ENCODE measurements at regions not wholly inside any gene's neighbourhood (a gene's known extent, or its start where the extent isn't known, plus 50 kb on each side); places are given as distances from the start of the nearest gene placed in this dataset.
"Not testable (repeated sequence)": the region's sequence is repeated elsewhere in the genome, so short reads cannot be mapped to it uniquely, and the experiment has no call there.

GRCh38 chr18:65607161-65607560, 143.7 kb upstream of the CDH7 start:
- no peak for DNase-seq (ENCODE audit: low spot score)
- POLR2A ChIA-PET: no interaction called here

GRCh38 chr18:65606551-65607130, 144.2 kb upstream of the CDH7 start:
- H3K27ac Mint-ChIP-seq: no peak overlapping the region
- no peak for ATAC-seq

More at GRCh38 chr18:65607161-65607560, 143.7 kb upstream of the CDH7 start:
- H3K27ac Mint-ChIP-seq: no peak overlapping the region
- H3K9me3 Mint-ChIP-seq: peaks cover 4% of the 10 kb centered on the region
- ATAC-seq: no peak
- TF ChIP-seq MXD4 (CRISPR knock-in tag; IDR thresholded peaks at IDR 0.05; ENCODE audit: borderline replicate concordance) (no peak), TEAD1 (CRISPR knock-in tag; IDR thresholded peaks at IDR 0.05) (no peak)
- CTCF ChIA-PET: no interaction called here
- peaks cover 65% of the 10 kb centered on the region for H3K27me3 Mint-ChIP-seq (ENCODE audit: low read depth)
- peaks cover 2% of the 10 kb centered on the region for H3K36me3 Mint-ChIP-seq
- no peak overlapping the region for H3K4me3 Mint-ChIP-seq
- H3K4me1 Mint-ChIP-seq: peaks cover 24% of the 10 kb centered on the region

GRCh38 chr18:65605352-65605751, 145.5 kb upstream of the CDH7 start:
- H3K4me1 Mint-ChIP-seq; DNase-seq (ENCODE audit: low spot score); H3K36me3 Mint-ChIP-seq; ATAC-seq; CTCF ChIA-PET; H3K27ac Mint-ChIP-seq; H3K9me3 Mint-ChIP-seq; POLR2A ChIA-PET; H3K4me3 Mint-ChIP-seq: not testable (repeated sequence)
- peaks cover 47% of the 10 kb centered on the region for H3K27me3 Mint-ChIP-seq (ENCODE audit: low read depth)

More at GRCh38 chr18:65606551-65607130, 144.2 kb upstream of the CDH7 start:
- H3K36me3 Mint-ChIP-seq: peaks cover 2% of the 10 kb centered on the region
- H3K27me3 Mint-ChIP-seq (ENCODE audit: low read depth): peaks cover 60% of the 10 kb centered on the region
- H3K9me3 Mint-ChIP-seq: peaks cover 4% of the 10 kb centered on the region
- ChIA-PET POLR2A (no interaction called here), CTCF (no interaction called here)
- H3K4me1 Mint-ChIP-seq: peaks cover 19% of the 10 kb centered on the region
- TF ChIP-seq JUN (CRISPR knock-in tag; IDR thresholded peaks at IDR 0.05): no peak
- TF ChIP-seq E2F5 (CRISPR knock-in tag; IDR thresholded peaks at IDR 0.05): no peak
- no peak for TF ChIP-seq CBFB (CRISPR knock-in tag; IDR thresholded peaks at IDR 0.05; ENCODE audit: low read depth)
- no peak for TF ChIP-seq ZNF416 (CRISPR knock-in tag; IDR thresholded peaks at IDR 0.05)
- TF ChIP-seq ZNF121 (CRISPR knock-in tag; IDR thresholded peaks at IDR 0.05): no peak
- no peak for TF ChIP-seq ZNF138 (CRISPR knock-in tag; conservative IDR thresholded peaks at IDR 0.05)
- no peak for TF ChIP-seq PREB (CRISPR knock-in tag; IDR thresholded peaks at IDR 0.05; ENCODE audit: borderline replicate concordance)
- no peak for TF ChIP-seq NFYB (CRISPR knock-in tag; conservative IDR thresholded peaks at IDR 0.05; ENCODE audit: low read depth)
- no peak for TF ChIP-seq MYBL2 (CRISPR knock-in tag; IDR thresholded peaks at IDR 0.05)
- TF ChIP-seq CDX4 (CRISPR knock-in tag; IDR thresholded peaks at IDR 0.05; ENCODE audit: borderline replicate concordance): no peak
- no peak overlapping the region for H3K4me3 Mint-ChIP-seq
- DNase-seq (ENCODE audit: low spot score): no peak

- peaks cover 4% of the 10 kb centered on the region for H3K9me3 Mint-ChIP-seq
- H3K4me1 Mint-ChIP-seq: no peaks in the 10 kb centered on the region
- no peak overlapping the region for H3K4me3 Mint-ChIP-seq
- H3K36me3 Mint-ChIP-seq: peaks cover 2% of the 10 kb centered on the region
- ATAC-seq: no peak
- no peak overlapping the region for H3K27ac Mint-ChIP-seq
- TF ChIP-seq ZNF219 (CRISPR knock-in tag; IDR thresholded peaks at IDR 0.05; ENCODE audit: borderline replicate concordance): no peak
- POLR2A ChIA-PET: no interaction called here
- DNase-seq (ENCODE audit: low spot score): no peak
- peaks cover 13% of the 10 kb centered on the region for H3K27me3 Mint-ChIP-seq (ENCODE audit: low read depth)
- CTCF ChIA-PET: interaction anchor here (0.6 kb wide), 1 partner anchor 11 kb away, joined by 4 read pairs; no protein-coding TSS in a partner anchor
These were observed 149.0 kb upstream of the CDH7 start for GRCh38 chr18:65601775-65602174.

- H3K4me3 Mint-ChIP-seq: no peak overlapping the region
- DNase-seq (ENCODE audit: low spot score) (no peak), ATAC-seq (peak; percentile 58)
- POLR2A ChIA-PET: no interaction called here
- H3K27me3 Mint-ChIP-seq (ENCODE audit: low read depth): no peaks in the 10 kb centered on the region
- no peak overlapping the region for H3K27ac Mint-ChIP-seq
- peaks cover 7% of the 10 kb centered on the region for H3K4me1 Mint-ChIP-seq
- H3K9me3 Mint-ChIP-seq: no peaks in the 10 kb centered on the region
- H3K36me3 Mint-ChIP-seq: no peaks in the 10 kb centered on the region
- CTCF ChIA-PET: no interaction called here
- no peak for TF ChIP-seq SOX15 (CRISPR knock-in tag; IDR thresholded peaks at IDR 0.05)
- TF ChIP-seq TEAD1 (CRISPR knock-in tag; IDR thresholded peaks at IDR 0.05): no peak
- no peak for TF ChIP-seq ELF4 (CRISPR knock-in tag; IDR thresholded peaks at IDR 0.05; ENCODE audit: low read depth)
- no peak for TF ChIP-seq ZNF281 (CRISPR knock-in tag; IDR thresholded peaks at IDR 0.05)
- TF ChIP-seq ERG (CRISPR knock-in tag; IDR thresholded peaks at IDR 0.05): no peak
- TF ChIP-seq GTF2I (CRISPR knock-in tag; conservative IDR thresholded peaks at IDR 0.05): no peak
- no peak for TF ChIP-seq NR3C1 (CRISPR knock-in tag; conservative IDR thresholded peaks at IDR 0.05; ENCODE audit: low read depth)
- no peak for TF ChIP-seq CBFB (CRISPR knock-in tag; IDR thresholded peaks at IDR 0.05; ENCODE audit: low read depth)
- TF ChIP-seq ESRRA (CRISPR knock-in tag; IDR thresholded peaks at IDR 0.05; ENCODE audit: borderline replicate concordance): no peak
These were observed 158.4 kb upstream of the CDH7 start for GRCh38 chr18:65592435-65592834.
